ENCODE measurements at regions not wholly inside any gene's neighbourhood (a gene's known extent, or its start where the extent isn't known, plus 50 kb on each side); places are given as distances from the start of the nearest gene placed in this dataset.

DNA sequence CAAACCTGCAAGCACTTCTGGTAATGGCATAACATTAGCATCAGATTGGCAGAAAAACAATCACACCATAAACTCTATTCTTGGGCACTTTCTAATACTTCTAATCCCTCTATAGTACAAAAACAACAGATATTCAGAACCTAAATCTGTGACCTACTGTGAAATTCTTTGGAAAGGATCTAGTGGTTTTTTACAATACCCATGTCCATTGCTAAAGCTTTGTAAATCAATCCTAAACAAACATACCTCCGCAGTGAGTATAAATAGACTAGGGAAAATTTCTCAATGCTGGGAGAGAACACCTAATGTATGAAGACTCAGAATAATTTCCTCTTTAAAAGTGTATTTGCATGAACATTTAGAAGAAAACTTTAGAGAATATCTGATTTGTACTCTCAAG is 1098.5 kb upstream of the DDX18 start:
- H3K36me3 ChIP-seq (ENCODE audit: control insufficient read depth, insufficient read depth, low read length) = no peaks in the 10 kb centered on the region
- no peak for DNase-seq
- no peaks in the 10 kb centered on the region for H3K27me3 ChIP-seq (ENCODE audit: control insufficient read depth, insufficient read depth, low read length)
- no peaks in the 10 kb centered on the region for H3K9me3 ChIP-seq (ENCODE audit: control insufficient read depth, low read depth, low read length)
- WGBS (ENCODE audit: insufficient coverage, low lambda C conversion rate) = no CpG with 5 or more reads among the region's 1 CpG
- H3K4me3 ChIP-seq (ENCODE audit: low read length) = no peak overlapping the region
- H3K27ac ChIP-seq (ENCODE audit: low read length) = no peak overlapping the region
- H3K4me1 ChIP-seq (ENCODE audit: control insufficient read depth, insufficient read depth, low read length) = no peaks in the 10 kb centered on the region

DNA sequence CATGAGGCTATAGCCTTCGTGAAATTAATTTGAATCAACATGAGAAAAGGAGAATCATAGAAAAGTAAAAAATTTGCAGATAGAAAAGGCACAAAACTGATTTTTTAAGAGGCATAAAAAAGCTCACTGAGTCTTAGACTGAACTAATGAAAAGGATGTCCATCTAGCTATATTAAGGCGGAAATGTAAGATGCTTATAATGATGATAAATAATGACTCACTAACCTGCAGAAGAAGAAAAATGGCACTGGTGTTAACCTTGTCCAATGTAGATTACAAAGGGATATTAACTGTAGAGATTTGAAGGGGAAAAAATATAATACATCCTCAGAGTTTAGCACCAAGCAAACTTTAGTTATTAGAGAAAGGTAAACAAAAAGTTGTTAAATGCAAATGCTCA is 1098.0 kb upstream of the DDX18 start:
- H3K9me3 ChIP-seq (ENCODE audit: control insufficient read depth, low read depth, low read length) = no peaks in the 10 kb centered on the region
- H3K4me1 ChIP-seq (ENCODE audit: control insufficient read depth, insufficient read depth, low read length) = no peaks in the 10 kb centered on the region
- H3K4me3 ChIP-seq (ENCODE audit: low read length) = no peak overlapping the region
- no peaks in the 10 kb centered on the region for H3K27me3 ChIP-seq (ENCODE audit: control insufficient read depth, insufficient read depth, low read length)
- WGBS (ENCODE audit: insufficient coverage, low lambda C conversion rate) = 90% methylated on average over 2 of the region's 2 CpGs
- no peaks in the 10 kb centered on the region for H3K36me3 ChIP-seq (ENCODE audit: control insufficient read depth, insufficient read depth, low read length)
- no peak overlapping the region for H3K27ac ChIP-seq (ENCODE audit: low read length)
- no peak for DNase-seq

DNA sequence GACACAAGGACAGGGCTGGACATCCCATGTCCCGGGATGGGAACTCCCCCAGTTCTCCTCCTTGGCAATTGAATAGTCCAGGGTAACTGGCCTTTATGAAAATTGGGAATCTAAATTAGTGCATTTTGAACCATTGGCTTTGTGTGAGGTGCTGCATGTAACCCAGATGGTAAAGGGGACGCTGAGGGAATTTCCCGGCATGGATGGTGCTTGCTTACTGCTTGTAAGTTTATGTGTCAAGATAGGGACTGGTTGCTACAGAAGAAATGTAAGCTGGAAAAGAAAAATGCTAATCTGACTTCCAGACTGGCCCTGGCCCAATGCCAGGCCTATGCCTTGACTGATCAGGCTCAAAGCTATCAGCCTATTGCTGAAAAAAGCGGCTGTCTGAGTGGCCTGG is 1096.7 kb upstream of the DDX18 start:
- Histone ChIP-seq H3K4me3 (ENCODE audit: low read length) (no peak overlapping the region), H3K9me3 (ENCODE audit: control insufficient read depth, low read depth, low read length) (no peaks in the 10 kb centered on the region), H3K27ac (ENCODE audit: low read length) (no peak overlapping the region), H3K27me3 (ENCODE audit: control insufficient read depth, insufficient read depth, low read length) (no peaks in the 10 kb centered on the region), H3K4me1 (ENCODE audit: control insufficient read depth, insufficient read depth, low read length) (no peaks in the 10 kb centered on the region), H3K36me3 (ENCODE audit: control insufficient read depth, insufficient read depth, low read length) (no peaks in the 10 kb centered on the region)
- DNase-seq = no peak
- no CpG with 5 or more reads among the region's 4 CpGs for WGBS (ENCODE audit: insufficient coverage, low lambda C conversion rate)

DNA sequence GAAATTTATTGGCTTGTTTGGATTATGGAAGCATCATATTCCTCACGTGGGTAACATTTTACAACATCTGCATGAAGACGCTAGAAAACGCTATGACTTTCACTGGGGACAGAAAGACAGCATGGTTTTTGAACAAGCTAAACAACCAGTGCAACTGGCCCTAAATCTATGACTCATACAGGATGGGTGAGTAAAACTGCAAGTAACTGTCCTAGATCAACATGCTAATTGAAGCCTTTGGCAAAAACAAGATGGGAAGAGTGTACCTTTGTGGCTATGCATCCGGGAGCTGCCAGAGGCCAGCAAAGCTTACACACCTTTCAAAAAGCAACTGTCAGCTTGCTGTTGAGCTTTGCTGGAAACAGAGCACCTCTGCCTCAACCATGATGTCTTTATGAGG is 1096.0 kb upstream of the DDX18 start:
- Histone ChIP-seq H3K4me3 (ENCODE audit: low read length) (no peak overlapping the region), H3K4me1 (ENCODE audit: control insufficient read depth, insufficient read depth, low read length) (no peaks in the 10 kb centered on the region), H3K27me3 (ENCODE audit: control insufficient read depth, insufficient read depth, low read length) (no peaks in the 10 kb centered on the region), H3K36me3 (ENCODE audit: control insufficient read depth, insufficient read depth, low read length) (no peaks in the 10 kb centered on the region), H3K27ac (ENCODE audit: low read length) (no peak overlapping the region), H3K9me3 (ENCODE audit: control insufficient read depth, low read depth, low read length) (no peaks in the 10 kb centered on the region)
- DNase-seq = no peak
- WGBS (ENCODE audit: insufficient coverage, low lambda C conversion rate) = no CpG with 5 or more reads among the region's 4 CpGs

DNA sequence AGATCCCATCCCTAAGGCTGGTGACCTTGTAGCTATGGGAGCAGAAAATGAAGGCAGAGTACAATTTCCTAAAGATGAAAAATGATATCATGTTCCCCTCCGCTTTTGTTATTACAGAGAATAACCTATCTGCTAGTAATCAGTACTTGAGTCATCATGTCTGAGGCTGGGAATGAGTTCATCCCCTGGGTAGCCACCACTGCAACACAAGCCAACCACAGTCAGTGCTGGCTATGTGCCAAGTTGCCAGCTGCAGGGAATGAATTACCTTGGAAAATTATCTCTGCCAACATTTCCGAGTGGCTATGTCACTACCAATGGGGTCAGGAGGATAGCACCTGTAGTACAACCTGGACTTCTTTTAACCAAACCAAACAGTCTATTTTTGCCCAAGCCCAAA is 1094.7 kb upstream of the DDX18 start:
- H3K27me3 ChIP-seq (ENCODE audit: control insufficient read depth, insufficient read depth, low read length) = no peaks in the 10 kb centered on the region

DNA sequence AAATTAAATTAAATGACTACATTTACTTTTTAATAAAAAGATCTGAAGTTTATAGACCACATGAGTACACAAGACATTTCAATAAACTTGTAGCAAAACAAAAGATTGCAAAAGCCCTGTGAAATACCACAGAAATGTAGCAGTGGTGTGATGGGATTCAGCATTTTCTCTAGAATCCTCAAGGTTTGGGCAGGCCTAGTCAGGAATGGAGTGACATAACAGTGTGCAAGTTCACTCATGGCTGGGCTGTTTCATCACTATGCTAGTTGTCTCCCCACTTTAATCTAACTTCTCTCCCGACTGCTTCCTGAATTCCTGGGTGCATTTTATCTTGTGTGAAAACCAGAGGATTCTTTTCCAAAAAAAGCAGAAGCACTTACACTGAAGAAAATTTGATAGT is 1089.9 kb upstream of the DDX18 start:
- no peaks in the 10 kb centered on the region for H3K27me3 ChIP-seq (ENCODE audit: control insufficient read depth, insufficient read depth, low read length)
- no peaks in the 10 kb centered on the region for H3K36me3 ChIP-seq (ENCODE audit: control insufficient read depth, insufficient read depth, low read length)
- DNase-seq = no peak
- no peaks in the 10 kb centered on the region for H3K4me1 ChIP-seq (ENCODE audit: control insufficient read depth, insufficient read depth, low read length)
- H3K4me3 ChIP-seq (ENCODE audit: low read length) = no peak overlapping the region
- WGBS (ENCODE audit: insufficient coverage, low lambda C conversion rate) = 100% methylated on average over 1 of the region's 1 CpG
- no peak overlapping the region for H3K27ac ChIP-seq (ENCODE audit: low read length)
- H3K9me3 ChIP-seq (ENCODE audit: control insufficient read depth, low read depth, low read length) = no peaks in the 10 kb centered on the region

More for the DNA sequence above, 1094.7 kb upstream of the DDX18 start:
- Histone ChIP-seq H3K4me3 (ENCODE audit: low read length) (no peak overlapping the region), H3K36me3 (ENCODE audit: control insufficient read depth, insufficient read depth, low read length) (no peaks in the 10 kb centered on the region), H3K4me1 (ENCODE audit: control insufficient read depth, insufficient read depth, low read length) (no peaks in the 10 kb centered on the region), H3K9me3 (ENCODE audit: control insufficient read depth, low read depth, low read length) (no peaks in the 10 kb centered on the region), H3K27ac (ENCODE audit: low read length) (no peak overlapping the region)
- WGBS (ENCODE audit: insufficient coverage, low lambda C conversion rate) = no CpG with 5 or more reads among the region's 2 CpGs
- DNase-seq = no peak

DNA sequence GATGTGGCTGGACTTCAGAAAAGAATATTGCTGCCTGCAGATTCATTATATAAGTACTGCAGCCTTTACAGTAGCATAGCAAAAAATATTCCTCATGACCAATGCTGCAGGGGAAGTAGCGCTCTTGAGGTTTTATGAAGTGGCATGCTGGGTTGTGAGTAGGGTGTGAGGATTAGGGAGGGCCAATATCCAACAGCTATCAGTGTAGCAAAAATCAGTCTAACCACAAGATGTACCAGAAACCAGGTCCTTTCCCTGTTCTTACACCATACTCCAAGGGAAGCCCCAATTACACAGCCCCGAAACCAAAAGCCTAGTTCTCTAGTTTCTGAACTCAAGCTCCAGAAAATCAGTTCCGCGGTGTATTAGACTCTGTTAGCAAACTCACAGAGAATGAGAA is 1082.2 kb upstream of the DDX18 start:
- H3K27me3 ChIP-seq (ENCODE audit: control insufficient read depth, insufficient read depth, low read length) = no peaks in the 10 kb centered on the region
- no peak overlapping the region for H3K27ac ChIP-seq (ENCODE audit: low read length)
- WGBS (ENCODE audit: insufficient coverage, low lambda C conversion rate) = 80% methylated on average over 1 of the region's 4 CpGs
- H3K36me3 ChIP-seq (ENCODE audit: control insufficient read depth, insufficient read depth, low read length) = no peaks in the 10 kb centered on the region
- no peaks in the 10 kb centered on the region for H3K9me3 ChIP-seq (ENCODE audit: control insufficient read depth, low read depth, low read length)
- H3K4me1 ChIP-seq (ENCODE audit: control insufficient read depth, insufficient read depth, low read length) = no peaks in the 10 kb centered on the region
- no peak overlapping the region for H3K4me3 ChIP-seq (ENCODE audit: low read length)
- DNase-seq = no peak

DNA sequence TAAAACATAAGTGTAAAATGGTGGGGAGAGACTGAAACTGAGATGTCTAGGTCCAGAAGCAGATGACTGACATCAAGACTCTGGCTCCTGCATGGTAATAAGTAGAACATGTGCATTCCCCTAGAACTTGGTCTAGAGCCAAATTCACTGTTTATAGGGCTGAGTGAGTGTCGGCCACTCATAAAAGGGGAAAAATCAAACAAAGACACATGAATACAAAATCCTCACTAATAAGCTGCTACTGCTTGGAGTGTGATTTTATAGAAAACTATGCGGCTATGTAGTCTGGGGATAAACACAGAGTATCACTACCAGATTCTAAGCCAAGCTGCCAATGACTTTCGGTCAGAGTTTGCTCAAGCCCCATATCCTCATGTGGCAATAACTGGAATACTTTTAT is 1080.8 kb upstream of the DDX18 start:
- Histone ChIP-seq H3K9me3 (ENCODE audit: control insufficient read depth, low read depth, low read length) (no peaks in the 10 kb centered on the region), H3K27me3 (ENCODE audit: control insufficient read depth, insufficient read depth, low read length) (no peaks in the 10 kb centered on the region), H3K36me3 (ENCODE audit: control insufficient read depth, insufficient read depth, low read length) (no peaks in the 10 kb centered on the region), H3K4me1 (ENCODE audit: control insufficient read depth, insufficient read depth, low read length) (no peaks in the 10 kb centered on the region), H3K27ac (ENCODE audit: low read length) (no peak overlapping the region), H3K4me3 (ENCODE audit: low read length) (no peak overlapping the region)
- 20% methylated on average over 1 of the region's 3 CpGs for WGBS (ENCODE audit: insufficient coverage, low lambda C conversion rate)
- no peak for DNase-seq

DNA sequence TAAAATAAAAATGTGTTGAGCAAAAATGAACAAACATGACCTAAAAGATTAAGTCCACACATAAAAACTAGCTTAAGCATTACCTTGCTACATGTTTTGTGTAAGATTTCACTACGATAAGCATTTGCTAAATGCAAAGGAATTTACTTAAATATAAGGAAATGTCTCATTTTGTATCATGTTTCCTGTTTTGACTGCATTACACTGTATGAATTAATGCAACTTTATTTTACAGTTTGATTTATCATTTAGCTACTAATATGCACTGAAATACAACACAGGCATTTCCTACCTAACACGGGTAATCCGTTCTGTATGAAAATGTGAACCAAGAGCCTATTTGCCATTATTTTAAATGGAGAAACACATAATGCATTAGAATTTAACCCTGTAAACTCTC is 1076.5 kb upstream of the DDX18 start:
- Histone ChIP-seq H3K4me3 (ENCODE audit: low read length) (no peak overlapping the region), H3K36me3 (ENCODE audit: control insufficient read depth, insufficient read depth, low read length) (no peaks in the 10 kb centered on the region), H3K9me3 (ENCODE audit: control insufficient read depth, low read depth, low read length) (no peaks in the 10 kb centered on the region), H3K27me3 (ENCODE audit: control insufficient read depth, insufficient read depth, low read length) (no peaks in the 10 kb centered on the region), H3K4me1 (ENCODE audit: control insufficient read depth, insufficient read depth, low read length) (no peaks in the 10 kb centered on the region), H3K27ac (ENCODE audit: low read length) (no peak overlapping the region)
- WGBS (ENCODE audit: insufficient coverage, low lambda C conversion rate) = 100% methylated on average over 1 of the region's 3 CpGs
- DNase-seq = no peak

DNA sequence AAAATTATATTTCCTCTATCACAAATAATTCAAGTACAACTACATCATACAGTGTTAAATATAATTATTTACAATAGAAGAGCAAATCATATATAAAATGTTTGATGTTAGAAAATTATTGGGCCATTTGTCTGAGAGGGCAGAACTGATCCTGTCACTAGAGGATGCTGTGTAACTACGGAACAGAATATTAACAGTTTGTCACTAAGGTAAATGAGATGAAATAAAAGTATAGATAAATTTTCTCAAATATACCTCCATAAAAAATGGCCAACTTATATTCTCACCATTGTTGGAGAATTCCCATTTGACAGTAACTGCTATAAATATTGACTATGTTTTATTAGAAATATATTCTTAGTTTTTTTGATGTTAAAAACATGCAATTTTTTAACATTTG is 1067.4 kb upstream of the DDX18 start:
- Histone ChIP-seq H3K4me1 (ENCODE audit: control insufficient read depth, insufficient read depth, low read length) (no peaks in the 10 kb centered on the region), H3K36me3 (ENCODE audit: control insufficient read depth, insufficient read depth, low read length) (no peaks in the 10 kb centered on the region), H3K9me3 (ENCODE audit: control insufficient read depth, low read depth, low read length) (no peaks in the 10 kb centered on the region), H3K27ac (ENCODE audit: low read length) (no peak overlapping the region), H3K4me3 (ENCODE audit: low read length) (no peak overlapping the region), H3K27me3 (ENCODE audit: control insufficient read depth, insufficient read depth, low read length) (no peaks in the 10 kb centered on the region)
- no peak for DNase-seq
- no CpG with 5 or more reads among the region's 1 CpG for WGBS (ENCODE audit: insufficient coverage, low lambda C conversion rate)

DNA sequence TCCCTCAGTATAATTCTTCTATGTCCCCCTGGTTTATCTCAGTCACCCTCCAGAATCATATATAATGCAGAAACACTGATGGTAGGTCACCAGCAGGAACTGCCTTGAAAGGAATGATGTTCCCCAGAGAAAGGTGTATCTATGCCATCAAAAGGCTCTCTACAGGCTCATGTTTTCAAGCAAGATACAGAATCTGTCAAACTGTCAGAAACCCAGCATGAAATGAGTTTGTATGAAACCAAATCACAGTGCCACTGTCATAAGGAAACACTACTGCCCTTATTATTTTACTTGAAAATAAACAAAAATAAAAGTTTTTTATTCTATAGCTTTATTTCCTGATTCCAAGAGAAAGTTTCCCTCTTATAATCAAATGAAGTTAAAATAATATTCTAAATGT is 1064.5 kb upstream of the DDX18 start:
- Histone ChIP-seq H3K4me3 (ENCODE audit: low read length) (no peak overlapping the region), H3K36me3 (ENCODE audit: control insufficient read depth, insufficient read depth, low read length) (no peaks in the 10 kb centered on the region), H3K4me1 (ENCODE audit: control insufficient read depth, insufficient read depth, low read length) (no peaks in the 10 kb centered on the region), H3K27me3 (ENCODE audit: control insufficient read depth, insufficient read depth, low read length) (no peaks in the 10 kb centered on the region), H3K9me3 (ENCODE audit: control insufficient read depth, low read depth, low read length) (no peaks in the 10 kb centered on the region), H3K27ac (ENCODE audit: low read length) (no peak overlapping the region)
- no peak for DNase-seq

Measured in large intestine (tissue), 3 donors.